Astrocyte of the spinal cord (primary cell): ENCODE measurements at regions not wholly inside any gene's neighbourhood (a gene's known extent, or its start where the extent isn't known, plus 50 kb on each side); places are given as distances from the start of the nearest gene placed in this dataset.

Experiments used
- DNase-seq: peaks from one replicate; pipeline ENCODE4 v3.0.0; 2011; ENCODE audit warnings: low read depth, low spot score
- H3K4me3 ChIP-seq: 2 replicates; pipeline ENCODE4 v1.5.1; 2011; ENCODE audit warnings: low read depth, mild to moderate bottlenecking, low read length, moderate library complexity
- CTCF ChIP-seq: IDR thresholded peaks from 2 replicates; pipeline ENCODE4 v1.5.1; 2012; ENCODE audit warnings: low read depth, mild to moderate bottlenecking, low read length, inconsistent platforms
- in situ Hi-C: cut with HindIII; loops from 2 replicates; pipeline ENCODE4 v1.10.0; 2017; ENCODE audit warnings: low sequenced_read_pairs

GRCh38 chr1:219398815-219399396 lies 214.0 kb downstream of the ZC3H11B start:
- DNase-seq = no peak
- no peak for TF ChIP-seq CTCF
- H3K4me3 ChIP-seq = no peak overlapping the region
- in situ Hi-C loops = no loop called here

- no peak for DNase-seq
- in situ Hi-C loops = no loop called here
- no peak for TF ChIP-seq CTCF
- H3K4me3 ChIP-seq = no peak overlapping the region
Observed at GRCh38 chr1:219397511-219397910, 215.4 kb downstream of the ZC3H11B start.

- in situ Hi-C loops = no loop called here
- DNase-seq = no peak
- no peak for TF ChIP-seq CTCF
Observed at GRCh38 chr1:219391297-219391696, 217.6 kb downstream of the LYPLAL1 start.

GRCh38 chr1:219387211-219387610 lies 213.5 kb downstream of the LYPLAL1 start:
- H3K4me3 ChIP-seq = no peak overlapping the region
- no peak for TF ChIP-seq CTCF
- in situ Hi-C loops = no loop called here
- no peak for DNase-seq

More at GRCh38 chr1:219391297-219391696, 217.6 kb downstream of the LYPLAL1 start:
- H3K4me3 ChIP-seq = no peak overlapping the region

GRCh38 chr1:219385787-219386427 lies 212.2 kb downstream of the LYPLAL1 start:
- TF ChIP-seq CTCF = peak; percentile 86
- no peak overlapping the region for H3K4me3 ChIP-seq
- peak; percentile 64 for DNase-seq

GRCh38 chr1:219383281-219383680 lies 209.6 kb downstream of the LYPLAL1 start:
- no peak overlapping the region for H3K4me3 ChIP-seq
- TF ChIP-seq CTCF = no peak
- no peak for DNase-seq
- in situ Hi-C loops = no loop called here

More at GRCh38 chr1:219385787-219386427, 212.2 kb downstream of the LYPLAL1 start:
- in situ Hi-C loops = no loop called here
